Ovary (tissue), 3 donors: ENCODE measurements at regions not wholly inside any gene's neighbourhood (a gene's known extent, or its start where the extent isn't known, plus 50 kb on each side); places are given as distances from the start of the nearest gene placed in this dataset.

ENCODE experiments used
- CTCF ChIP-seq, 3 donors: fragments of 450-650 bp in 2 of 3; fragments of 200-600 bp in 1 of 3; IDR thresholded peaks; one replicate each; pipeline versions ENCODE4 v1.5.1 to v1.8.0; 2016 to 2022; ENCODE audit warnings: antibody characterized with exemption in 3 of 3, mild to moderate bottlenecking in 1 of 3
- EP300 ChIP-seq: sonication (generic); formaldehyde crosslinking; IDR thresholded peaks from one replicate; pipeline ENCODE4 v1.6.1; 2017; ENCODE audit warnings: antibody characterized with exemption
- POLR2A ChIP-seq: fragments of 450-650 bp; IDR thresholded peaks from one replicate; pipeline ENCODE4 v1.6.1; 2017; ENCODE audit warnings: antibody characterized with exemption, mild to moderate bottlenecking, moderate library complexity
- donor health status: DM: no; HTN: no; CAD: no.

GRCh38 chr14:66043921-66044320 is 442.2 kb upstream of the CCDC196 start:
- TF ChIP-seq POLR2A (no peak), CTCF (IDR thresholded peaks at IDR 0.05) (no peak), EP300 (no peak)
